H9 (cell line): ENCODE measurements at regions not wholly inside any gene's neighbourhood (a gene's known extent, or its start where the extent isn't known, plus 50 kb on each side); places are given as distances from the start of the nearest gene placed in this dataset.
"Not testable (repeated sequence)": the region's sequence is repeated elsewhere in the genome, so short reads cannot be mapped to it uniquely, and the experiment has no call there.

Source experiments
- DNase-seq: peaks from one replicate; pipeline ENCODE4 v3.0.0-alpha.2; 2017
- H2AFZ ChIP-seq: one replicate; pipeline ENCODE4 v1.6.1; 2013; ENCODE audit warnings: mild to moderate bottlenecking, low read length, control low read depth, moderate library complexity
- H2AK5ac ChIP-seq: 2 replicates; pipeline ENCODE4 v1.6.1; 2013; ENCODE audit warnings: low read length, control low read depth, mixed read lengths; ENCODE audit not compliant: insufficient read length
- H2BK120ac ChIP-seq: one replicate; pipeline ENCODE4 v1.6.1; 2013; ENCODE audit warnings: low read depth, mild to moderate bottlenecking, low read length, control low read depth, inconsistent platforms; ENCODE audit not compliant: poor library complexity, severe bottlenecking
- H2BK12ac ChIP-seq: 2 replicates; pipeline ENCODE4 v1.6.1; 2013; ENCODE audit warnings: low read length, control low read depth, mixed read lengths, low read depth; ENCODE audit not compliant: insufficient read length
- H2BK15ac ChIP-seq: 2 replicates; pipeline ENCODE4 v1.6.1; 2013; ENCODE audit warnings: low read depth, low read length, control low read depth
- H2BK20ac ChIP-seq: one replicate; pipeline ENCODE4 v1.6.1; 2013; ENCODE audit warnings: low read depth, mild to moderate bottlenecking, low read length, control low read depth, inconsistent platforms; ENCODE audit not compliant: poor library complexity, severe bottlenecking
- H2BK5ac ChIP-seq: 2 replicates; pipeline ENCODE4 v1.6.1; 2013; ENCODE audit warnings: low read length, control low read depth, mixed read lengths; ENCODE audit not compliant: insufficient read length
- H3K14ac ChIP-seq: 2 replicates; pipeline ENCODE4 v1.6.1; 2013; ENCODE audit warnings: low read length, control low read depth; ENCODE audit not compliant: insufficient read depth
- H3K18ac ChIP-seq: 2 replicates; pipeline ENCODE4 v1.6.1; 2013; ENCODE audit warnings: low read depth, mild to moderate bottlenecking, mixed read lengths, low read length, control low read depth; ENCODE audit not compliant: insufficient read length
- H3K23ac ChIP-seq: 2 replicates; pipeline ENCODE4 v1.6.1; 2013; ENCODE audit warnings: low read length, control low read depth, mixed read lengths, low read depth; ENCODE audit not compliant: insufficient read length
- H3K23me2 ChIP-seq: 2 replicates; pipeline ENCODE4 v1.6.1; 2013; ENCODE audit warnings: low read depth, mild to moderate bottlenecking, mixed read lengths, low read length, control low read depth; ENCODE audit not compliant: insufficient read length, poor library complexity, severe bottlenecking
- H3K27ac ChIP-seq: 2 replicates; pipeline ENCODE4 v1.5.1; 2013; ENCODE audit warnings: low read length, control low read depth, mixed read lengths, low read depth; ENCODE audit not compliant: insufficient read length
- H3K27me3 ChIP-seq: 2 replicates; pipeline ENCODE4 v1.6.1; 2013; ENCODE audit warnings: low read length, control low read depth, inconsistent platforms; ENCODE audit not compliant: insufficient read depth
- H3K4ac ChIP-seq: 2 replicates; pipeline ENCODE4 v1.6.1; 2013; ENCODE audit warnings: low read depth, mild to moderate bottlenecking, control low read depth, inconsistent platforms, low read length, moderate library complexity
- H3K4me1 ChIP-seq: 2 replicates; pipeline ENCODE4 v1.6.1; 2013; ENCODE audit warnings: low read length, control low read depth, inconsistent platforms; ENCODE audit not compliant: insufficient read depth
- H3K4me2 ChIP-seq: 2 replicates; pipeline ENCODE4 v1.6.1; 2013; ENCODE audit warnings: low read length, control low read depth, mixed read lengths; ENCODE audit not compliant: insufficient read length, insufficient read depth
- H3K56ac ChIP-seq: 2 replicates; pipeline ENCODE4 v1.6.1; 2013; ENCODE audit warnings: low read depth, mild to moderate bottlenecking, mixed read lengths, low read length, control low read depth; ENCODE audit not compliant: insufficient read length
- H3K79me1 ChIP-seq: 2 replicates; pipeline ENCODE4 v1.6.1; 2013; ENCODE audit warnings: low read depth, mild to moderate bottlenecking, moderate library complexity, low read length, control low read depth, inconsistent platforms; ENCODE audit not compliant: insufficient read depth, poor library complexity, severe bottlenecking
- H3K79me2 ChIP-seq: 2 replicates; pipeline ENCODE4 v1.6.1; 2013; ENCODE audit warnings: low read length, control low read depth, inconsistent platforms; ENCODE audit not compliant: insufficient read depth
- H3K9ac ChIP-seq: 2 replicates; pipeline ENCODE4 v1.6.1; 2013; ENCODE audit warnings: low read length, control low read depth, mixed read lengths; ENCODE audit not compliant: insufficient read length; ENCODE audit errors: extremely low read depth
- H3K9me3 ChIP-seq: one replicate; pipeline ENCODE4 v1.6.1; 2013; ENCODE audit warnings: low read depth, low read length, inconsistent platforms; ENCODE audit not compliant: control insufficient read depth
- H3T11ph ChIP-seq: one replicate; pipeline ENCODE4 v1.6.1; 2013; ENCODE audit warnings: mild to moderate bottlenecking, low read length, control low read depth, inconsistent platforms
- H4K20me1 ChIP-seq: one replicate; pipeline ENCODE4 v1.6.1; 2013; ENCODE audit not compliant: control insufficient read depth, insufficient read length, insufficient read depth
- H4K5ac ChIP-seq: 2 replicates; pipeline ENCODE4 v1.6.1; 2013; ENCODE audit warnings: low read depth, mild to moderate bottlenecking, mixed read lengths, low read length, control low read depth; ENCODE audit not compliant: insufficient read length
- H4K8ac ChIP-seq: replicated peaks from 2 replicates; pipeline ENCODE4 v1.6.1; 2013; ENCODE audit warnings: low read length, control low read depth, mixed read lengths, low read depth; ENCODE audit not compliant: insufficient read length
- H4K91ac ChIP-seq: 2 replicates; pipeline ENCODE4 v1.6.1; 2013; ENCODE audit warnings: low read depth, mild to moderate bottlenecking, moderate library complexity, mixed read lengths, low read length, control low read depth; ENCODE audit not compliant: insufficient read length
- H3K27ac Mint-ChIP-seq, 3 experiments: 2 replicates in 2 of 3; 3 replicates in 1 of 3; pipeline ENCODE4 v1.8.0; 2020 to 2021; ENCODE audit warnings: mixed read lengths in 3 of 3, mild to moderate bottlenecking in 1 of 3, moderate library complexity in 1 of 3
- H3K27me3 Mint-ChIP-seq: 2 replicates; pipeline ENCODE4 v1.8.0; 2021; ENCODE audit warnings: low read depth, mild to moderate bottlenecking, moderate library complexity, mixed read lengths
- H3K36me3 Mint-ChIP-seq, 3 experiments: 2 replicates in 2 of 3; 3 replicates in 1 of 3; pipeline ENCODE4 v1.8.0; 2020 to 2021; ENCODE audit warnings: low read depth in 3 of 3, mixed read lengths in 3 of 3; ENCODE audit not compliant: insufficient read depth in 1 of 3
- H3K4me1 Mint-ChIP-seq, 2 experiments: 2 replicates each; pipeline ENCODE4 v1.8.0; 2020; ENCODE audit warnings: mixed read lengths in 2 of 2
- H3K4me3 Mint-ChIP-seq, 2 experiments: 2 replicates in 1 of 2; 3 replicates in 1 of 2; pipeline ENCODE4 v1.8.0; 2020 to 2021; ENCODE audit warnings: mild to moderate bottlenecking in 2 of 2, mixed read lengths in 2 of 2, moderate library complexity in 1 of 2
- H3K9me3 Mint-ChIP-seq, 2 experiments: 2 replicates in 1 of 2; 3 replicates in 1 of 2; pipeline ENCODE4 v1.8.0; 2020; ENCODE audit warnings: mild to moderate bottlenecking in 2 of 2, mixed read lengths in 2 of 2, moderate library complexity in 1 of 2
- WGBS: extraction: QIAGEN DNeasy Blood & Tissue Kit; methylation state at CpG from one replicate; pipeline ENCODE4 v1.1.7; 2013; ENCODE audit warnings: missing lambda C conversion rate, low lambda C conversion rate, mixed read lengths; ENCODE audit not compliant: insufficient read length; ENCODE audit errors: extremely low coverage; 5-methylcytosine and 5-hydroxymethylcytosine counted together

GRCh38 chr10:64810046-64810445, 1288.8 kb downstream of the REEP3 start:
- H2BK120ac ChIP-seq, H3K9me3 Mint-ChIP-seq, H3K4ac ChIP-seq, H3K36me3 Mint-ChIP-seq, H3K23ac ChIP-seq, H2BK20ac ChIP-seq, H3K27me3 Mint-ChIP-seq, H3K27ac ChIP-seq, H3K4me2 ChIP-seq, H3K9me3 ChIP-seq, H3K79me1 ChIP-seq, H4K8ac ChIP-seq, H3T11ph ChIP-seq, H3K9ac ChIP-seq, H3K18ac ChIP-seq, H3K23me2 ChIP-seq, H3K4me1 Mint-ChIP-seq, H2BK15ac ChIP-seq, H3K27me3 ChIP-seq, H4K91ac ChIP-seq, H4K5ac ChIP-seq, H3K56ac ChIP-seq, H3K79me2 ChIP-seq, H3K4me1 ChIP-seq, H3K4me3 Mint-ChIP-seq, H4K20me1 ChIP-seq, H2BK12ac ChIP-seq, H3K14ac ChIP-seq, H2BK5ac ChIP-seq, H2AK5ac ChIP-seq: not testable (repeated sequence)
- H2AFZ ChIP-seq = peak overlapping the region; percentile 29
- no CpG with 5 or more reads among the region's 4 CpGs for WGBS
- H3K27ac Mint-ChIP-seq = 0 out of 7 replicates have a peak overlapping the region, but pooled peaks of 1 of the 3 experiments have one; percentile 39
- peak; percentile 70 for DNase-seq
